ENCODE measurements at regions not wholly inside any gene's neighbourhood (a gene's known extent, or its start where the extent isn't known, plus 50 kb on each side); places are given as distances from the start of the nearest gene placed in this dataset.

GRCh38 chr19:16022681-16023080 lies 53.6 kb upstream of the TPM4 start:
- TF ChIP-seq POLR2A (IDR thresholded peaks at IDR 0.05; ENCODE audit: extremely low read depth, insufficient read length), result no peak
- no peak for TF ChIP-seq CTCF (IDR thresholded peaks at IDR 0.05; ENCODE audit: low read depth, low read length)
- no peak for TF ChIP-seq MAX (IDR thresholded peaks at IDR 0.05; ENCODE audit: low read depth, low read length)
- no peak for TF ChIP-seq MYC (IDR thresholded peaks at IDR 0.05; ENCODE audit: low read depth, low read length)

All from NB4 (cell line).